Ovary (tissue), 7 donors: ENCODE measurements at regions not wholly inside any gene's neighbourhood (a gene's known extent, or its start where the extent isn't known, plus 50 kb on each side); places are given as distances from the start of the nearest gene placed in this dataset.
"Not testable (repeated sequence)": the region's sequence is repeated elsewhere in the genome, so short reads cannot be mapped to it uniquely, and the experiment has no call there.

Experiments
- DNase-seq, 5 donors: peaks; one replicate each; pipeline ENCODE4 v3.0.0-alpha.2; 2019 to 2020
- H3K27ac ChIP-seq, 2 donors: fragments of 200-600 bp; one replicate each; pipeline versions ENCODE4 v1.5.1 to v1.8.0; 2019 to 2022
- H3K27me3 ChIP-seq: fragments of 200-600 bp; one replicate; pipeline ENCODE4 v1.8.0; 2022
- H3K36me3 ChIP-seq: fragments of 200-600 bp; sonication (generic); one replicate; pipeline ENCODE4 v1.5.1; 2019
- H3K4me1 ChIP-seq: one replicate; pipeline ENCODE4 v1.8.1; 2013; ENCODE audit warnings: mild to moderate bottlenecking, moderate library complexity; ENCODE audit not compliant: insufficient read depth
- H3K4me3 ChIP-seq: fragments of 200-600 bp; sonication (generic); one replicate; pipeline ENCODE4 v1.5.1; 2017
- H3K9me3 ChIP-seq, 2 donors: fragments of 200-600 bp in 1 of 2; sonication (generic) in 1 of 2; one replicate each; pipeline versions ENCODE4 v1.5.1 to v1.8.1; 2013 to 2019; ENCODE audit warnings: mild to moderate bottlenecking in 1 of 2, moderate library complexity in 1 of 2
- EP300 ChIP-seq: sonication (generic); formaldehyde crosslinking; IDR thresholded peaks from one replicate; pipeline ENCODE4 v1.6.1; 2017; ENCODE audit warnings: antibody characterized with exemption
- POLR2A ChIP-seq: fragments of 450-650 bp; IDR thresholded peaks from one replicate; pipeline ENCODE4 v1.6.1; 2017; ENCODE audit warnings: antibody characterized with exemption, mild to moderate bottlenecking, moderate library complexity
- WGBS, 3 donors: extraction: QIAGEN DNeasy Blood & Tissue Kit in 1 of 3; methylation state at CpG; one replicate each; pipeline versions ENCODE4 v1.1.5 to v1.1.7; 2013 to 2017; 5-methylcytosine and 5-hydroxymethylcytosine counted together
- intact Hi-C, 4 donors: fragments of 100-400 bp; cut with DNase I; formaldehyde crosslinking; loops; one replicate each; pipeline versions ENCODE4 v1.11.0 to v1.15.1; 2022 to 2023
- TF ChIP-seq, protein P1 (sequence below), 3 donors: fragments of 450-650 bp in 2 of 3; fragments of 200-600 bp in 1 of 3; IDR thresholded peaks; one replicate each; pipeline versions ENCODE4 v1.5.1 to v1.8.0; 2016 to 2022; ENCODE audit warnings: antibody characterized with exemption in 3 of 3, mild to moderate bottlenecking in 1 of 3
- donor health status: DM: no; HTN: no; CAD: no; lungs with moderate emphysema.
- donor health status: DM: no; HTN: no; CAD: no.
- donor health status: Bipolar disorder and iron deficiency.
- donor health status: DM: no; HTN: no; CAD: no.
- donor health status: DM: yes; HTN: yes; CAD: no.

DNA sequence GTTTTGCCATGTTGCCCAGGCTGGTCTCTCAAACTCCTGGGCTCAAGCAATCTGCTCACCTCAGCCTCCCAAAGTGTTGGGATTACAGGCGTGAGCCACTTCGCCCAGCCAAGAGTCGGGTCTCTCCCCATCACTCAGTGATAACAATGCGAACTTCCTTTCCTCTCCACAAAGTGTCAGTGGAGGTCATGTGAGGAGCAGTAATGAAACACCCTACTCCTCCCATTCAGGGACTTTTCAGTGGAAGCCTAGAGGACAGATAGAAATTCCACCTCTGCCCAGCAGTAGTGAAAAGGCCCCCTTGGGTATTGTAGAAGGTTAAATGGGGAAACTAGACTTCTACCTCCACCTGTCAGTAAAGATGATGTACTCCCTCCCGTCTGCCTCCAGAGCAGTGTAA is 141.9 kb upstream of the STK26 start:
- WGBS, 3 donors = 50 to 65% (median 53%) methylated on average over 5 of the region's 5 CpGs
- H3K4me3 ChIP-seq = no peak overlapping the region
- H3K27me3 ChIP-seq = no peaks in the 10 kb centered on the region
- intact Hi-C loops = no loop called here
- no peak for TF ChIP-seq POLR2A
- TF ChIP-seq, protein P1, sequence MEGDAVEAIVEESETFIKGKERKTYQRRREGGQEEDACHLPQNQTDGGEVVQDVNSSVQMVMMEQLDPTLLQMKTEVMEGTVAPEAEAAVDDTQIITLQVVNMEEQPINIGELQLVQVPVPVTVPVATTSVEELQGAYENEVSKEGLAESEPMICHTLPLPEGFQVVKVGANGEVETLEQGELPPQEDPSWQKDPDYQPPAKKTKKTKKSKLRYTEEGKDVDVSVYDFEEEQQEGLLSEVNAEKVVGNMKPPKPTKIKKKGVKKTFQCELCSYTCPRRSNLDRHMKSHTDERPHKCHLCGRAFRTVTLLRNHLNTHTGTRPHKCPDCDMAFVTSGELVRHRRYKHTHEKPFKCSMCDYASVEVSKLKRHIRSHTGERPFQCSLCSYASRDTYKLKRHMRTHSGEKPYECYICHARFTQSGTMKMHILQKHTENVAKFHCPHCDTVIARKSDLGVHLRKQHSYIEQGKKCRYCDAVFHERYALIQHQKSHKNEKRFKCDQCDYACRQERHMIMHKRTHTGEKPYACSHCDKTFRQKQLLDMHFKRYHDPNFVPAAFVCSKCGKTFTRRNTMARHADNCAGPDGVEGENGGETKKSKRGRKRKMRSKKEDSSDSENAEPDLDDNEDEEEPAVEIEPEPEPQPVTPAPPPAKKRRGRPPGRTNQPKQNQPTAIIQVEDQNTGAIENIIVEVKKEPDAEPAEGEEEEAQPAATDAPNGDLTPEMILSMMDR (IDR thresholded peaks at IDR 0.05) = no peak
- no peak for TF ChIP-seq EP300
- no peaks in the 10 kb centered on the region for H3K4me1 ChIP-seq
- H3K27ac ChIP-seq = no peak overlapping the region
- no peak for DNase-seq
- no peaks in the 10 kb centered on the region for H3K36me3 ChIP-seq
- H3K9me3 ChIP-seq = no peaks in the 10 kb centered on the region

DNA sequence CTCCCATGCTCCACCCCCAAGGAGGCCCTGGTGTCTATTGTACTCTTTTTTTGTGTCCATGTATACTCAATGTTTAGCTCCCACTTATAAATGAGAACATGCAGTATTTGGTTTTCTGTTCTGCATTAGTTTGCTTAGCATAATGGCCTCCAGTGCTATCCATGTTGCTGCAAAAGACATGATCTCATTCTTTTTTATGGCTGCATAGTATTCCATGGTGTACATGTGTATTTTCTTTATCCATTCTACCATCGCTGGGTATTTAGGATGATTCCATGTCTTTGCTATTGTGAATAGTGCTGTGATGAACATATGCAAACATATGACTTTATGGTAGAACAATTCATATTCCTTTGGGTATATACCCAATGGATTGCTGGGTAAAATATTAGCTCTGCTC is 138.1 kb upstream of the STK26 start:
- DNase-seq, H3K27me3 ChIP-seq, H3K27ac ChIP-seq, H3K4me1 ChIP-seq, intact Hi-C loops, H3K9me3 ChIP-seq, H3K4me3 ChIP-seq, H3K36me3 ChIP-seq: not testable (repeated sequence)
- WGBS, 3 donors = 55 to 83% (median 67%) methylated on average over 1 of the region's 1 CpG

DNA sequence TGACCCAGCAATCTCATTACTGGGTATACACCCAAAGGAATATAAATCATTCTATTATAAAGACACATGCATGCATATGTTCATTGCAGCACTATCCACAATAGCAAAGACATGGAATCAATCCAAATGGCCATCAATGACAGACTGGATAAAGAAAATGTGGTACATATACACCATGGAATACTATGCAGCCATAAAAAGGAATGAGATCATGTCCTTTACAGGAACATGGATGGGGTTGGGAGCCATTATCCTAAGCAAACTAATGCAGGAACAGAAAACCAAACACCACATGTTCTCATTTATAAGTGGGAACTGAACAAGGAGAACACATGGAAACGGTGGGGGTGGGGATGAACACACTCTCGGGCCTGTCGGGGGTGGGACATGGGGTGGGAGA is 129.2 kb upstream of the STK26 start:
- H3K27me3 ChIP-seq, H3K4me3 ChIP-seq, intact Hi-C loops, H3K4me1 ChIP-seq, H3K27ac ChIP-seq, H3K36me3 ChIP-seq, H3K9me3 ChIP-seq, DNase-seq: not testable (repeated sequence)
- 81 to 87% (median 84%) methylated on average over 3 of the region's 3 CpGs for WGBS, 3 donors

DNA sequence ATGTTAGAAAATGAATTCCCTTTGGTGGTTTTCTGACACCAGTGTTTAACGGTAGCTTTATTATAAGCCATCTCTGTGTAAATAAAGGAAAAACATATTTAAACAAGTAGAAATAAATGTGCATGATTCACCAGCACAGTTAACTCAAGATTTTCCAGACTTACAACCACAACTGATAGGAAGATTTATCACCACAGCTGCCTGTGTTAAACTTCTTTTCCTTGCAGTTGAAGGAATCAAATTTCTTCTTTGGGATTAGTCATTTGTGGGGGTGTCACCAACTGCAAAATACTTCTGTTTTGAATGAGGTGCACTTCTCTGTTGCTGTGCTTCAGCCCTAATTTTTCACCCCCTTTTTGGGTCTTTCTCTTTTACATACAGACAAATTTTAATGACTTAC is 128.1 kb upstream of the STK26 start:
- no peak overlapping the region for H3K27ac ChIP-seq
- H3K9me3 ChIP-seq = no peaks in the 10 kb centered on the region
- no peaks in the 10 kb centered on the region for H3K36me3 ChIP-seq
- 18 to 30% (median 24%) methylated on average over 1 of the region's 1 CpG for WGBS, 3 donors
- DNase-seq = no peak
- intact Hi-C loops = no loop called here
- H3K4me3 ChIP-seq = no peak overlapping the region
- no peaks in the 10 kb centered on the region for H3K4me1 ChIP-seq
- H3K27me3 ChIP-seq = no peaks in the 10 kb centered on the region
- no peak for TF ChIP-seq POLR2A
- no peak for TF ChIP-seq EP300
- TF ChIP-seq, protein P1 (IDR thresholded peaks at IDR 0.05) = no peak

DNA sequence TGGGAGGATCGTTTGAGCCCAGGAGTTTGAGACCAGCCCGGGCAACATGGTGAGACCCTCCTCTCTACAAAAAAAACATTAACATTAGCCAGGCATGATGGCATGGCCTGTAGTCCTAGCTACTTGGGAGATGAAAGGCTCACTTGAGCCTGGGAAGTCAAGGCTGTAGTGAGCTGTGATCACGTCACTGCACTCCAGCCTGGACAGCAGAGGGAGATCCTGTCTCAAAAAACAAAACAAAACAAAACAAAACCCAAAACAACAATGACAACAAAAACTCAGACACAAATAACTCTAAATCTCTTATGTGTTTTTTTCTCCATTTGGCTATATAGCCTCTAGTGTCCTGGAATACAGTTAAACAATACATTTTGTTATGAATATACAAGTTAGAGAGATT is 127.3 kb upstream of the STK26 start:
- no peaks in the 10 kb centered on the region for H3K9me3 ChIP-seq
- 35 to 47% (median 35%) methylated on average over 3 of the region's 3 CpGs for WGBS, 3 donors
- H3K36me3 ChIP-seq = no peaks in the 10 kb centered on the region
- TF ChIP-seq, protein P1 (IDR thresholded peaks at IDR 0.05) = no peak
- no peak for TF ChIP-seq POLR2A
- TF ChIP-seq EP300 = no peak
- no peaks in the 10 kb centered on the region for H3K27me3 ChIP-seq
- no peak overlapping the region for H3K4me3 ChIP-seq
- no peak overlapping the region for H3K27ac ChIP-seq
- no peaks in the 10 kb centered on the region for H3K4me1 ChIP-seq
- DNase-seq = no peak
- intact Hi-C loops = no loop called here

DNA sequence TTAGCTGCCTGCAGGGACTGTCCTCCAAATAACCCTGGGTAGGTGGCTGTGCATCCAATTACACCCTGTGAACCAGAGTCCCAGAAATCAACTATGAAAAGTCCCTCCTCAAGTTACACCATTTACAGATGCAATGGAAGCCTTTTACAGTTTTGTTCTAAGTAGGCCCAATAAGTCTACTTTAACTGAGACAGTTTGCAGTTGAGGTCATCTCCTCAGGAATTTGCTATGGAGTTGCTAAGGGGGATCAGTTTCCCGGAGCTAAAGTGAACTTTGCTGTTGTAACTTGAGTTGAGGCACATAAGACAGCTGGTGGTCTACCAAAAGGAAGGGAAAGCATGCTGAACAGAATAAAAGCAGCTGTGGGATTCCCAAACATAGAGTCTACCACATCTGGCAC is 121.6 kb upstream of the STK26 start:
- no peaks in the 10 kb centered on the region for H3K4me1 ChIP-seq
- no peak for DNase-seq
- no peaks in the 10 kb centered on the region for H3K36me3 ChIP-seq
- H3K9me3 ChIP-seq = no peaks in the 10 kb centered on the region
- no peak overlapping the region for H3K27ac ChIP-seq
- H3K27me3 ChIP-seq = no peaks in the 10 kb centered on the region
- no peak for TF ChIP-seq POLR2A
- no peak for TF ChIP-seq EP300
- TF ChIP-seq, protein P1 (IDR thresholded peaks at IDR 0.05) = no peak
- H3K4me3 ChIP-seq = no peak overlapping the region
- WGBS, 3 donors = 10 to 26% (median 24%) methylated on average over 1 of the region's 1 CpG
- intact Hi-C loops = no loop called here
